Vagina (tissue), 2 donors: ENCODE measurements at regions not wholly inside any gene's neighbourhood (a gene's known extent, or its start where the extent isn't known, plus 50 kb on each side); places are given as distances from the start of the nearest gene placed in this dataset.

Experiments used
- CTCF ChIP-seq, 3 experiments: fragments of 450-650 bp in 2 of 3; fragments of 200-600 bp in 1 of 3; sonication (generic) in 1 of 3; IDR thresholded peaks; one replicate each; pipeline ENCODE4 v1.5.1; 2017 to 2019; ENCODE audit warnings: antibody characterized with exemption in 3 of 3, mild to moderate bottlenecking in 2 of 3, moderate library complexity in 2 of 3
- POLR2A ChIP-seq, 2 donors: fragments of 450-650 bp; IDR thresholded peaks; one replicate each; pipeline ENCODE4 v1.6.1; 2017; ENCODE audit warnings: antibody characterized with exemption in 2 of 2, mild to moderate bottlenecking in 2 of 2, moderate library complexity in 2 of 2

- no peak for TF ChIP-seq CTCF (IDR thresholded peaks at IDR 0.05)
- TF ChIP-seq POLR2A (IDR thresholded peaks at IDR 0.05) = no peak
Measured at GRCh38 chr6:105940990-105941389, 145.1 kb upstream of the PRDM1 start.
